ENCODE measurements at regions not wholly inside any gene's neighbourhood (a gene's known extent, or its start where the extent isn't known, plus 50 kb on each side); places are given as distances from the start of the nearest gene placed in this dataset.
A peak's percentile ranks its signal among the peaks of the same experiment; 100 is the strongest.
"Not testable (repeated sequence)": the region's sequence is repeated elsewhere in the genome, so short reads cannot be mapped to it uniquely, and the experiment has no call there.

- DNase-seq: no peak
Measured at GRCh38 chr4:159859656-159860148, 756.8 kb downstream of the RAPGEF2 start.

- DNase-seq: no peak
Measured at GRCh38 chr4:159860945-159861344, 758.1 kb downstream of the RAPGEF2 start.

GRCh38 chr4:159864337-159864736 lies 761.5 kb downstream of the RAPGEF2 start:
- no peak for DNase-seq

GRCh38 chr4:159867673-159868072 lies 764.8 kb downstream of the RAPGEF2 start:
- no peak for DNase-seq

- DNase-seq: not testable (repeated sequence)
Measured at GRCh38 chr4:159868936-159869335, 766.1 kb downstream of the RAPGEF2 start.

- DNase-seq: no peak
Measured at GRCh38 chr4:159871141-159871540, 768.3 kb downstream of the RAPGEF2 start.

- DNase-seq: no peak
Measured at GRCh38 chr4:159881158-159881557, 778.3 kb downstream of the RAPGEF2 start.

GRCh38 chr4:159884989-159885388 lies 782.1 kb downstream of the RAPGEF2 start:
- DNase-seq: no peak

GRCh38 chr4:159899596-159899995 lies 796.7 kb downstream of the RAPGEF2 start:
- DNase-seq: no peak

- DNase-seq: no peak
Measured at GRCh38 chr4:159900562-159900961, 797.7 kb downstream of the RAPGEF2 start.

GRCh38 chr4:159902648-159903047 lies 799.8 kb downstream of the RAPGEF2 start:
- DNase-seq: no peak

GRCh38 chr4:159904906-159905305 lies 802.0 kb downstream of the RAPGEF2 start:
- no peak for DNase-seq

GRCh38 chr4:159906051-159906450 lies 803.2 kb downstream of the RAPGEF2 start:
- no peak for DNase-seq

GRCh38 chr4:159906517-159906916 lies 803.6 kb downstream of the RAPGEF2 start:
- DNase-seq: no peak

- no peak for DNase-seq
Measured at GRCh38 chr4:159910721-159911120, 807.8 kb downstream of the RAPGEF2 start.

GRCh38 chr4:159922119-159922518 lies 819.2 kb downstream of the RAPGEF2 start:
- DNase-seq: no peak

- no peak for DNase-seq
Measured at GRCh38 chr4:159925770-159926169, 822.9 kb downstream of the RAPGEF2 start.

- DNase-seq: no peak
Measured at GRCh38 chr4:159926871-159927270, 824.0 kb downstream of the RAPGEF2 start.

- DNase-seq: no peak
Measured at GRCh38 chr4:159927781-159928180, 824.9 kb downstream of the RAPGEF2 start.

GRCh38 chr4:159934602-159935001 lies 831.7 kb downstream of the RAPGEF2 start:
- not testable (repeated sequence) for DNase-seq

- no peak for DNase-seq
Measured at GRCh38 chr4:159937595-159937994, 834.7 kb downstream of the RAPGEF2 start.

GRCh38 chr4:159939681-159940080 lies 836.8 kb downstream of the RAPGEF2 start:
- not testable (repeated sequence) for DNase-seq

GRCh38 chr4:159941076-159941475 lies 838.2 kb downstream of the RAPGEF2 start:
- no peak for DNase-seq

GRCh38 chr4:159944477-159944876 lies 841.6 kb downstream of the RAPGEF2 start:
- no peak for DNase-seq

GRCh38 chr4:159946983-159947615 lies 844.2 kb downstream of the RAPGEF2 start:
- DNase-seq: peak; percentile 30

Data from NCI-H345 (cell line).